Sigmoid colon (tissue), 6 donors: ENCODE measurements at regions not wholly inside any gene's neighbourhood (a gene's known extent, or its start where the extent isn't known, plus 50 kb on each side); places are given as distances from the start of the nearest gene placed in this dataset.

Experiments
- DNase-seq: peaks from one replicate; pipeline ENCODE4 v3.0.0-alpha.2; 2019
- H3K27ac ChIP-seq, 4 donors: fragments of 200-600 bp; sonication (generic); one replicate each; pipeline ENCODE4 v1.5.1; 2016 to 2019; ENCODE audit warnings: mild to moderate bottlenecking in 1 of 4
- H3K27me3 ChIP-seq, 3 donors: fragments of 200-600 bp; sonication (generic); one replicate each; pipeline ENCODE4 v1.5.1; 2019; ENCODE audit warnings: mild to moderate bottlenecking in 1 of 3
- H3K36me3 ChIP-seq, 4 donors: fragments of 200-600 bp; sonication (generic); one replicate each; pipeline ENCODE4 v1.5.1; 2016 to 2019
- H3K4me1 ChIP-seq, 4 donors: fragments of 200-600 bp; sonication (generic); one replicate each; pipeline ENCODE4 v1.5.1; 2017 to 2019
- H3K4me3 ChIP-seq, 4 donors: fragments of 200-600 bp; sonication (generic); one replicate each; pipeline ENCODE4 v1.5.1; 2017 to 2019; ENCODE audit warnings: mild to moderate bottlenecking in 2 of 4, moderate library complexity in 1 of 4
- H3K9me3 ChIP-seq, 4 donors: fragments of 200-600 bp in 3 of 4; sonication (generic) in 3 of 4; one replicate each; pipeline versions ENCODE4 v1.5.1 to v1.6.1; 2013 to 2019
- CTCF ChIP-seq, 4 experiments: fragments of 450-650 bp in 3 of 4; fragments of 200-600 bp in 1 of 4; IDR thresholded peaks; one replicate each; pipeline ENCODE4 v1.5.1; 2016 to 2019; ENCODE audit warnings: antibody characterized with exemption in 4 of 4, mild to moderate bottlenecking in 3 of 4, moderate library complexity in 2 of 4
- EP300 ChIP-seq, 4 donors: sonication (generic); formaldehyde crosslinking; IDR thresholded peaks; one replicate each; pipeline ENCODE4 v1.6.1; 2017; ENCODE audit warnings: antibody characterized with exemption in 4 of 4
- POLR2A ChIP-seq, 2 donors: fragments of 450-650 bp; IDR thresholded peaks; one replicate each; pipeline ENCODE4 v1.6.1; 2016; ENCODE audit warnings: antibody characterized with exemption in 2 of 2, mild to moderate bottlenecking in 2 of 2, moderate library complexity in 2 of 2
- POLR2AphosphoS5 ChIP-seq, 4 donors: sonication (generic); formaldehyde crosslinking; IDR thresholded peaks; one replicate each; pipeline ENCODE4 v1.6.1; 2017; ENCODE audit warnings: antibody characterized with exemption in 4 of 4
- WGBS, 2 donors: extraction: QIAGEN DNeasy Blood & Tissue Kit; methylation state at CpG; one replicate each; pipeline ENCODE4 v1.1.7; 2013; 5-methylcytosine and 5-hydroxymethylcytosine counted together
- intact Hi-C: fragments of 100-400 bp; cut with DNase I; formaldehyde crosslinking; loops from one replicate; pipeline ENCODE4 v1.15.1; 2023
- donor health status: healthy with polysubstance abuse.
- donor health status: healthy.

- H3K27ac ChIP-seq: no peak overlapping the region
- WGBS, 2 donors: 86 to 90% methylated on average over 6 of the region's 6 CpGs
- no peaks in the 10 kb centered on the region for H3K4me1 ChIP-seq
- H3K4me3 ChIP-seq: no peak overlapping the region
- H3K9me3 ChIP-seq: peaks cover 0 to 3% (median 0%) of the 10 kb centered on the region in 4 donors
- DNase-seq: no peak
- peaks cover 0 to 4% (median 0%) of the 10 kb centered on the region in 3 donors for H3K27me3 ChIP-seq
- no peaks in the 10 kb centered on the region for H3K36me3 ChIP-seq
- intact Hi-C loops: no loop called here
- TF ChIP-seq POLR2AphosphoS5 (IDR thresholded peaks at IDR 0.05): no peak
- TF ChIP-seq POLR2A (IDR thresholded peaks at IDR 0.05): no peak
- TF ChIP-seq CTCF (IDR thresholded peaks at IDR 0.05): no peak
- TF ChIP-seq EP300 (IDR thresholded peaks at IDR 0.05): no peak
These were observed 60.8 kb upstream of the PLPP4 start for GRCh38 chr10:120396228-120396627.

DNA sequence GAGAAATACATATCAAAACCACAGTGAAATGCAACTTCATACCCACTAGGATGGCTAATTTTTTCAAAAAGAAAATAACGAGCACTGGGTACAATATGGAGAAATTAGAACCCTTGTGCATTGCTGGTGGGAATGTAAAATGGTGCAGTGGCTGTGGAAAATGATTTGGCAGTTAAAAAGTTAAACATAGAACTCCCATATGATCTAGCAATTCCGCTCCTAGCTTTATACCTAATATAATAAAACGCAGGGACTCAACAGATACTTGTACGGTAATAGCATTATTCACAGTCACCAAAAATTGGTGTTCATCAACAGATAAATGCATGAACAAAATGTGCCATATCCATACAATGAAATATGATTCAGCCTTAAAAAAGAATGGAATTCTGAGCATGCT, 58.8 kb upstream of the PLPP4 start:
- no peak for TF ChIP-seq CTCF (IDR thresholded peaks at IDR 0.05)
- TF ChIP-seq POLR2AphosphoS5 (IDR thresholded peaks at IDR 0.05): no peak
- no peak for TF ChIP-seq POLR2A (IDR thresholded peaks at IDR 0.05)
- no peak for TF ChIP-seq EP300 (IDR thresholded peaks at IDR 0.05)
- 70 to 83% methylated on average over 4 of the region's 4 CpGs for WGBS, 2 donors
- no peaks in the 10 kb centered on the region for H3K36me3 ChIP-seq
- DNase-seq: no peak
- no peaks in the 10 kb centered on the region for H3K4me1 ChIP-seq
- H3K27ac ChIP-seq: no peak overlapping the region
- H3K4me3 ChIP-seq: no peak overlapping the region
- intact Hi-C loops: no loop called here
- peaks cover 0 to 3% (median 1%) of the 10 kb centered on the region in 4 donors for H3K9me3 ChIP-seq
- H3K27me3 ChIP-seq: peaks cover 0 to 4% (median 0%) of the 10 kb centered on the region in 3 donors

DNA sequence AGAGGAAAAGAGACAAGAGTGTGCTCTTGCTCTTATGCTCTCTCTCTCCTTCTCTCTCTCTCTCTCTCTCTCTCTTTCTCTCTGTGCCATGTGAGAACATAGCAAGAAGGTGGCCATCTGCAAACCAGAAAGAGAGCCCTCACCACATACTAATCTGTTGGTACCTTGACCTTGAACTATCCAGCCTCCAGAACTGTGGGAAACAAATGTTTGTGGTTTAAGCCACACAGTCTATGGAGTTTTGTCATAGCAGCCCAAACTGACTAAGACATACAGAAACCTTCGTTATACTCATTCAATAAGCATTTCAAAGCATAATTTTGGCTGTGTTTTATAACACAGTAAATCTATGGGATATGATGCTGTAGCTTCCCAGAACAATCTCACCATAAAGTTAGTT, 56.4 kb upstream of the PLPP4 start:
- no peak for TF ChIP-seq POLR2A (IDR thresholded peaks at IDR 0.05)
- no peak for TF ChIP-seq POLR2AphosphoS5 (IDR thresholded peaks at IDR 0.05)
- no peak for TF ChIP-seq EP300 (IDR thresholded peaks at IDR 0.05)
- no peak for TF ChIP-seq CTCF (IDR thresholded peaks at IDR 0.05)
- H3K27ac ChIP-seq: no peak overlapping the region
- WGBS, 2 donors: 78 to 81% methylated on average over 1 of the region's 1 CpG
- DNase-seq: no peak
- no peak overlapping the region for H3K4me3 ChIP-seq
- no peaks in the 10 kb centered on the region for H3K36me3 ChIP-seq
- H3K9me3 ChIP-seq: peaks cover 0 to 3% (median 1%) of the 10 kb centered on the region in 4 donors
- H3K4me1 ChIP-seq: no peaks in the 10 kb centered on the region
- no peaks in the 10 kb centered on the region for H3K27me3 ChIP-seq
- intact Hi-C loops: no loop called here

- 94 to 96% methylated on average over 1 of the region's 1 CpG for WGBS, 2 donors
- Histone ChIP-seq H3K36me3 (no peaks in the 10 kb centered on the region), H3K9me3 (peaks cover 0 to 3% (median 1%) of the 10 kb centered on the region in 4 donors), H3K27ac (no peak overlapping the region), H3K27me3 (no peaks in the 10 kb centered on the region), H3K4me1 (no peaks in the 10 kb centered on the region), H3K4me3 (no peak overlapping the region)
- DNase-seq: no peak
- no peak for TF ChIP-seq CTCF (IDR thresholded peaks at IDR 0.05)
- no peak for TF ChIP-seq POLR2A (IDR thresholded peaks at IDR 0.05)
- TF ChIP-seq EP300 (IDR thresholded peaks at IDR 0.05): no peak
- no peak for TF ChIP-seq POLR2AphosphoS5 (IDR thresholded peaks at IDR 0.05)
- intact Hi-C loops: no loop called here
These were observed 54.8 kb upstream of the PLPP4 start for GRCh38 chr10:120402147-120402766.

GRCh38 chr10:120403109-120403508, 53.9 kb upstream of the PLPP4 start:
- DNase-seq: no peak
- Histone ChIP-seq H3K4me1 (no peaks in the 10 kb centered on the region), H3K27me3 (no peaks in the 10 kb centered on the region), H3K9me3 (peaks cover 0 to 3% (median 1%) of the 10 kb centered on the region in 4 donors), H3K4me3 (no peak overlapping the region), H3K27ac (no peak overlapping the region), H3K36me3 (no peaks in the 10 kb centered on the region)
- intact Hi-C loops: no loop called here
- TF ChIP-seq POLR2AphosphoS5 (IDR thresholded peaks at IDR 0.05) (no peak), CTCF (IDR thresholded peaks at IDR 0.05) (no peak), POLR2A (IDR thresholded peaks at IDR 0.05) (no peak), EP300 (IDR thresholded peaks at IDR 0.05) (no peak)
- WGBS, 2 donors: 92 to 93% methylated on average over 3 of the region's 3 CpGs
